A673 (cell line): ENCODE measurements at regions not wholly inside any gene's neighbourhood (a gene's known extent, or its start where the extent isn't known, plus 50 kb on each side); places are given as distances from the start of the nearest gene placed in this dataset.

Experiments used
- BruUV-seq: library from RNA; stranded (reverse); fragments of 400-500 nt; replicated peaks from 2 replicates; lab custom pipeline; 2021; lab: Mats Ljungman, UMichigan
- CTCF ChIA-PET: fragments of 300-600 bp; sonication (Branson Sonifier 250); formaldehyde crosslinking; loops from one replicate; lab custom pipeline; 2022; ENCODE audit warnings: antibody characterized with exemption; lab: Charles Lee
- POLR2A ChIA-PET: fragments of 300-600 bp; sonication (Branson Sonifier 250); formaldehyde crosslinking; loops from one replicate; lab custom pipeline; 2022; ENCODE audit warnings: antibody characterized with exemption; ENCODE audit not compliant: low non-redundant PET; lab: Charles Lee
- DNase-seq: peaks from one replicate; pipeline ENCODE4 v3.0.0-alpha.2; 2015; ENCODE audit warnings: low spot score
- H3K27ac ChIP-seq: fragments of 200-600 bp; sonication (generic); 2 replicates; pipeline ENCODE4 v1.5.1; 2016; ENCODE audit warnings: mixed run types, low read depth, mild to moderate bottlenecking, mixed read lengths, antibody characterized with exemption, low read length; ENCODE audit not compliant: poor library complexity, severe bottlenecking
- H3K27me3 ChIP-seq: fragments of 200-600 bp; sonication (generic); replicated peaks from 2 replicates; pipeline ENCODE4 v1.6.1; 2017; ENCODE audit warnings: mixed run types, low read depth, mild to moderate bottlenecking, mixed read lengths, antibody characterized with exemption, low read length; ENCODE audit not compliant: insufficient read depth, poor library complexity
- H3K36me3 ChIP-seq: fragments of 200-600 bp; sonication (generic); 2 replicates; pipeline ENCODE4 v1.6.1; 2016; ENCODE audit warnings: mixed run types, mild to moderate bottlenecking, mixed read lengths, antibody characterized with exemption, low read length; ENCODE audit not compliant: insufficient read depth, poor library complexity, severe bottlenecking
- H3K4me1 ChIP-seq: fragments of 200-600 bp; sonication (generic); 2 replicates; pipeline ENCODE4 v1.6.1; 2017; ENCODE audit warnings: mixed run types, mild to moderate bottlenecking, mixed read lengths, antibody characterized with exemption, low read length; ENCODE audit not compliant: insufficient read depth, poor library complexity, severe bottlenecking
- H3K4me3 ChIP-seq: fragments of 200-600 bp; sonication (generic); 2 replicates; pipeline ENCODE4 v1.5.1; 2016; ENCODE audit warnings: low read depth, mixed run types, mild to moderate bottlenecking, mixed read lengths, low read length; ENCODE audit not compliant: poor library complexity, severe bottlenecking
- H3K9me3 ChIP-seq: fragments of 200-600 bp; sonication (generic); 2 replicates; pipeline ENCODE4 v1.6.1; 2016; ENCODE audit warnings: mixed run types, low read depth, mild to moderate bottlenecking, mixed read lengths, antibody characterized with exemption, low read length; ENCODE audit not compliant: poor library complexity, severe bottlenecking
- CTCF ChIP-seq: fragments of 300-800, 200-600 bp; sonication (generic); conservative IDR thresholded peaks from 2 replicates; pipeline ENCODE4 v1.5.1; 2017; ENCODE audit warnings: low read depth, mild to moderate bottlenecking, antibody characterized with exemption, low read length, moderate library complexity, mixed read lengths
- EZH2 ChIP-seq: fragments of 200-600 bp; sonication (generic); IDR thresholded peaks from 2 replicates; pipeline ENCODE4 v1.6.1; 2017; ENCODE audit warnings: borderline replicate concordance, low read depth, mild to moderate bottlenecking, mixed read lengths, antibody characterized with exemption, low read length; ENCODE audit not compliant: poor library complexity, severe bottlenecking
- intact Hi-C: fragments of 100-400 bp; cut with micrococcal nuclease; formaldehyde crosslinking; loops from one replicate; pipeline ENCODE4 v1.10.0; 2022; ENCODE audit not compliant: unreplicated experiment

GRCh38 chr15:77688266-77688665 is 55.6 kb upstream of the LINGO1 start:
- Histone ChIP-seq H3K27ac (no peak overlapping the region), H3K4me3 (no peak overlapping the region), H3K36me3 (peaks cover 7% of the 10 kb centered on the region), H3K27me3 (no peaks in the 10 kb centered on the region), H3K9me3 (no peaks in the 10 kb centered on the region), H3K4me1 (no peaks in the 10 kb centered on the region)
- POLR2A ChIA-PET, result no interaction called here
- BruUV-seq, result no TSS peak
- CTCF ChIA-PET, result no interaction called here
- intact Hi-C loops, result no loop called here
- TF ChIP-seq EZH2 (no peak), CTCF (no peak)
- no peak for DNase-seq

- Histone ChIP-seq H3K27ac (no peak overlapping the region), H3K4me1 (no peaks in the 10 kb centered on the region), H3K27me3 (no peaks in the 10 kb centered on the region), H3K9me3 (no peaks in the 10 kb centered on the region), H3K4me3 (no peak overlapping the region), H3K36me3 (peaks cover 3% of the 10 kb centered on the region)
- ChIA-PET POLR2A (no interaction called here), CTCF (no interaction called here)
- no TSS peak for BruUV-seq
- DNase-seq, result no peak
- TF ChIP-seq EZH2 (no peak), CTCF (no peak)
- intact Hi-C loops, result no loop called here
Measured at GRCh38 chr15:77685082-77685815, 52.5 kb upstream of the LINGO1 start.

GRCh38 chr15:77684341-77685081 is 51.8 kb upstream of the LINGO1 start:
- intact Hi-C loops, result no loop called here
- no TSS peak for BruUV-seq
- Histone ChIP-seq H3K4me1 (no peaks in the 10 kb centered on the region), H3K27me3 (no peaks in the 10 kb centered on the region), H3K9me3 (no peaks in the 10 kb centered on the region), H3K27ac (no peak overlapping the region), H3K4me3 (no peak overlapping the region), H3K36me3 (no peaks in the 10 kb centered on the region)
- ChIA-PET POLR2A (no interaction called here), CTCF (no interaction called here)
- DNase-seq, result no peak
- TF ChIP-seq CTCF, result no peak
- TF ChIP-seq EZH2, result no peak
